ENCODE measurements at regions not wholly inside any gene's neighbourhood (a gene's known extent, or its start where the extent isn't known, plus 50 kb on each side); places are given as distances from the start of the nearest gene placed in this dataset.

DNA sequence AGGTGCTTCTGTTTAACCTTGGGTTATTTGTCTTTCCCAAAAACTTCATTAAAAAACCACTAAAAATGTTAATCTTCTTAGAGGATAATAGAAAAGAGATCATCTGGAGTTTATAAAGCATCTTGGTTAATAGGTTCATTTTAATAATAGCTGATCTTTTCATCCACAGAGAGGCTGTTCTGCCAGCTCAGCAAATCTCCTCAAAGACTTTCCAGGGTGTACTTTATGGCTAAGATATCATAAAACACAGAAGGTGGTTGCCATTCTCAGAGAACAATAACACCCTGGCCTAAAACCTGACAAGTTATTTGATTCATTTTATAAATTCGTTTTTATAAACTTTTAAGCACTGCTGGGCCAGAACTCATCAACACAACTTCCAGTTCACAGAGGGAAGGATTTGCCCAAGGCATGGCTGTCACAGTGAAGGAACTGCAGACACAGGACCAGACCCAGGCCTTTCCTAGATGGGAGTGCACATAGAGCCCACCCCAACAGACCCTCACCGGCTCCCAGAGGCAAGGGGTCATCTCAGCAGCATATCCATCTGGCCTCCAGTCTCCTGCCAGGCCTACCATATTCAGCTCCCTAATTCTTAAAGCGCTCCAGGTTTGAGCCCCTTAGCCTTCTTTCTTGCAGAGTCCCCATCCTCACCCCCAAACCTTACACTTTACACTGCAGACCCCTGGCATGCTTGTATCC lies 203.4 kb upstream of the RAB6C start:
- no peak for DNase-seq (ENCODE audit: low spot score)

GRCh38 chr2:129777146-129777545 lies 202.3 kb upstream of the RAB6C start:
- DNase-seq (ENCODE audit: low spot score), result no peak

DNA sequence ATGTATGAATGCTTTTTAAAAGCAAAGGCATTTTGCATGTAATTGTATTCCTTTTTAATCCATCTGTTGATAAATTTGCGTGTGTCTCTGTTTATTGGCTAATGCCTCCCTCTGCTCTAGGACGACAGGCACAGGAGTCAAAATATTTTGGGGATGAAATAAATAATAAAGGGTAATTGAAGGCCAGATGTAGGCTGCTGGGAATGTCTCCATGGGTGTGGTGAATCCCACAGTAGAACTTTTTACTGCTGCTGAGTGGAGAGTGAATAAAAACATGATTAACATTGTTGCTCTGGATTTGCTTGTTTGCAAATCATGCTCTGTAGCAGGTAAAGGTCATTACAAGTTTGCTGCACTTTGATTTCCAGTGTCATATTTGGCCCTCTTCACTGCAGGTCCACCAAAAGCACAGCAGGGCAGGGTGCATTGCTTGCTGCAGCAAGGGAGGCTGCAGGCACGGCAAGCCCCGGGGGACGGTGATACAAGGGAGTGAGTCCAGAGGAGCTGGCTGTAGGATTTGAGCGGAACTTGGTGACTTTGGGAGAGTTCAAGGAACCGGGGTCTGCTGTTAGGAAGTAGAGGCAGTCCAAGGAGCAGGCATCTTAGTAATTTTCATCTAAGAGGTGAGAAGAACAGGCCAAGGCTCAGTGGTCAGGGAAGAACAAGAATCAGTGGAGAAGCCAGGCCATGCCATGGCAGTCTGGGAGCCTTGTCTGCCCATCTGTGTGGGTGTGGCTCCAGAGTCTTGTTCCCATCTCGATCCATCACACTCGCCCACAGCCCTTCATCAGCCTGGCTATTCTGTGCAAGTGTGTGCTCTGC lies 201.5 kb upstream of the RAB6C start:
- DNase-seq (ENCODE audit: low spot score), result no peak

GRCh38 chr2:129778584-129778877 lies 200.9 kb upstream of the RAB6C start:
- DNase-seq (ENCODE audit: low spot score), result no peak

- no peak for DNase-seq (ENCODE audit: low spot score)
These were observed 199.7 kb upstream of the RAB6C start for GRCh38 chr2:129779783-129780182.

GRCh38 chr2:129780316-129781270 lies 198.9 kb upstream of the RAB6C start:
- DNase-seq (ENCODE audit: low spot score), result no peak

DNA sequence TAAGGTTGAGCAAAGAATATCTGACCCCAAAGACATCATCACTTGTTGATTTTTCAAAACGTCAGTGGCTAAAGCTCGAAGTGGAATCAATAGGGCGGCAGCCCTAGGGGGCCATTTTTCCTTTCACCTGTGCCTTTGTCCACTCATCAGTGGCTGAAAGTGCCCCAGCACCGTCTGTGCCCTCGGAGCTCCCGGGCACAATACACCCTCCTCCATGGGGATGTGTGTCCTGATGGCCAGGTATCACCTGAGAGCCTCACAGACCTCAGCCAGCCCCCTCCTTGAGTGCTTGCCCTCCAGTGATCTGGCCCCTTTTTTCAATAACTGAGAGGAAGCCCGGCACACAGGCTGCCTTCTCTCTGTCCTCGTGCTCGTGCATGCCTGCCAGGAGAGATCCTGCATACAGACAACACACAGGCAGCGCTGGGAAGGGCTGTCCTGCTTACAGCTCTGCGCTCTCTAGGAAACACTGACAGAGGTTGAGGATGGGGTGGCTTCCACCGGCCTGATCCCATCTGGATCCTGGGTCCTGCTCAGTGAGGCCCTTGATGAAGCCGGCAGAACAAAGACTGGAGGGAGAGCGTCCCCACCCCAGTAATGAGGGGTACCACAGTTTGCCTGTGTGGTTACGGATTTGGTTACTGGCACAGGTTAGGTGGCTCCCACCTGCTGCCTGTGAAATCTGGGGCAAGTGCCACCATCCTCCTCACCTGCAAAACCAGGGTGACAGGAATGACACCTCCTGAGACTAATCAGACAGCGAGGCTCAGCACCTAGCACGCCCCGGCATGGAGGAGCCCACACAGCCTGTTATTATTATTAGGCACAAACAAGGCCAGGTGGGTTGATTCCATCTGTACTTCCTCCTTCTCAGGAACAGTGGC lies 197.5 kb upstream of the RAB6C start:
- no peak for DNase-seq (ENCODE audit: low spot score)

- DNase-seq (ENCODE audit: low spot score), result no peak
These were observed 196.9 kb upstream of the RAB6C start for GRCh38 chr2:129782633-129782990.

- DNase-seq (ENCODE audit: low spot score), result no peak
These were observed 195.0 kb upstream of the RAB6C start for GRCh38 chr2:129784486-129784885.

DNA sequence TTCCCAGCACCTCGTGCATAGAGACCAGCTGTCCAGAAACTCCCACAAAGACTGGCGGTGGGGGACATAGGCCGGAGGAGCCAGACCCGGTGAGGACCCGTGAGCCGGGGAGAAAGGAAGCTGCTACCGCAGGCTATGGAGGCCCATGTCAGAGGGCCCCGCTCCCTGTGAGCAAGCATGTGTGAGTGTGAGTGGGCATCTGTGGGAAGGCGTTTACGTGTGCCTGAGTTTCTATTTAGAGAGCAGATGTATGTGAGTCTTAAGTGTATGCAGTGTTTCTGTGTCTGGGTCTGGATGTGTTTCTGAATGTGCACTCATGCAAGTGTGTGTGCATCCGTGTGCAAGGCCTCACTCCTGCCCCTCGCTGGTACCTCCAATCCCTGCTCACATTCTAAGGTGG lies 187.8 kb upstream of the RAB6C start:
- DNase-seq (ENCODE audit: low spot score), result no peak

GRCh38 chr2:129793431-129793902 lies 186.0 kb upstream of the RAB6C start:
- DNase-seq (ENCODE audit: low spot score), result no peak

DNA sequence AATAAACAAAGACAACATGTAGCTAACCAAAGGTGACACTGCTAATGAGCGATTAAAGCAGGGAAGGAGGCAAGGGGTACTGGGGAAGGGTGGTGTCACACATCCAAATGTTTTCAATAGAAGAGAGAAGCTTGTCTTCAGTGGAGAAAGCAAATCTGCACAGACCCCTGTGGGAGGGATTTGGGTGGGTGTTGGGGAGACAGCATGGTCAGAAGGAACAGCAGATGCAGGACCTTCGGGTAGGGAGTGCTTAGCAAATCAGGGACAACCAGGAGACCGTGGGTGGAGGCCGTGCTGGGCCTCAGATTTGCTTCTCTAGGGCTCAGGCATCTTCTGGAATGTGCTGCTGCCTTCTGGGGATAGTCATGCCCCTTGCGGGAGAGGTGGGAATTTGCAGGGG lies 185.3 kb upstream of the RAB6C start:
- DNase-seq (ENCODE audit: low spot score), result no peak

DNA sequence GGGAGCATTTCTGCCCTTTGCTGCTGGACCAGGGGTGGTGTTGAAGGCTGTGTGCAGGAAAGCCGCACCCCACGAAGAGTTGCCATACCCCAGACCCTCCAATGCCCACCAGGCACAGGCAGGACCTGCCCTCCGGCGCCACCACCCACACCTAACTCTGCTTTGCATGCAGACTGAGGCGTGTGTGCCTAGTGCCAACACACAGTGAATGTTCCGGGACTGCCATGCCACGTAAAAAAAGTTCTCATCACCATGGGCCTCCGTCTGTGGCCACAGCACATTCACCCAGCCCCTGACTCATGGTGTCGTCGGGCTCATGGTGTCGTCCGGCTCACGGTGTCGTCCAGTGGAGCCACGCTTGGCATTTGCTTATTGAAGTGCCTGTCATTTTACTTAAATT lies 184.9 kb upstream of the RAB6C start:
- no peak for DNase-seq (ENCODE audit: low spot score)

DNA sequence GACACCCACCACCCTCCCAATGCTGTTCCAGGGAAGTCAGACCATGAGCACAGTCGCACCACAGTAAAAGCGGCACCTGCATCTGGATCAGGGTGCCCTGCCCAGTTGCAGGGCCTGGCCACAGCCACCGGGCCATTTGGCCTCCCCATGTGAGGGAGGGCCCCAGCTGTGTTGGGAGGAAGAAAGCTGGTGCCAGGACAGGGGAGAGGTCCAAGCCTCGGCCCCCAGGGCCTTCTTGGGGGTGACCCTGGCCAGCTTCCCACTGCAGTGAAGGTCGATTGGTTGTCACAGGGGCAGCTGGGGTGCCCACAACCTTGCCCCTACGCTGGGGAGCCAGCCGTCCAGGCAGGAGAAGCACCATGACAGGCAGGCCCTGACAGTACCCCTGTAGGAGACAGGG lies 183.2 kb upstream of the RAB6C start:
- DNase-seq (ENCODE audit: low spot score), result no peak

- no peak for DNase-seq (ENCODE audit: low spot score)
These were observed 182.5 kb upstream of the RAB6C start for GRCh38 chr2:129796801-129797488.

DNA sequence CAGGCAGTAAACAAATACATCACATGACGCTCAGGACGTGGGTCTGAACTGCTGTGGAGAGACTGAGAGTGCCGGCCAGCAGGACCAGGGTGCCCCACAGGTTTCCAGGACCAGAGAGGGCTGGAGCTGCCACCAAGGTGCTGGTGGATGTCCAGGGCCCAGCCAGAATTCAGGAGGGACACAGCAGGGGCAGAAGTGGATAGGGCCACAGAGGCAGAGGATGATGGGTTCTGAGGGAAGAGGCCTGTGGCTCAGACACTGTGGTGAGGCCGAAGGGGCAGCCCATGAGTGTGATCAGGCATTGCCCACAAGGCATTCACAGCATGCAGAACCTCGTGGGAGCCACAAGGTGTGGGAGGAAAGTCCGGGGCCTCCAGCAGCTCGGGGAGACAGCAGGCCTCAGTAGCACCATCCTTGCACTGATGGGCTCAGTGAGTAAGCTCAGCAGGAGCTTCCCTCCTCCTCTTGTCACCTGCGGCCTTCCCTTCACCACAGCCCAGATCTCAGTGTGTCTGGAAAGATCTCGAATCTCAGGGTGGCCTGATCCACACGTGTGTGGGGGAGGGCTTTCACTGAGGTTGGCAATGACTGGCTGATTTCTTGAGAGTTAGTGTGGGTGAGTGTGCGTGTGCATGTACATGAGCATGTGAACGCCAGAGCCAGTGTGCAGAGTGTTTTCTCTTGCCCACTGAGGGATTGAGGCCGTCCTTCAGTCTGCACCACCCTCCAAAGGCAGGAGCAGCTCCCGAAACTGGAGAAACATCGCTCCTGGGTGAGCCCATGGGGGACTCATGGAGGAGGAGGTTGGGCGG lies 181.8 kb upstream of the RAB6C start:
- DNase-seq (ENCODE audit: low spot score), result no peak

- no peak for DNase-seq (ENCODE audit: low spot score)
These were observed 181.2 kb upstream of the RAB6C start for GRCh38 chr2:129798301-129798581.

DNA sequence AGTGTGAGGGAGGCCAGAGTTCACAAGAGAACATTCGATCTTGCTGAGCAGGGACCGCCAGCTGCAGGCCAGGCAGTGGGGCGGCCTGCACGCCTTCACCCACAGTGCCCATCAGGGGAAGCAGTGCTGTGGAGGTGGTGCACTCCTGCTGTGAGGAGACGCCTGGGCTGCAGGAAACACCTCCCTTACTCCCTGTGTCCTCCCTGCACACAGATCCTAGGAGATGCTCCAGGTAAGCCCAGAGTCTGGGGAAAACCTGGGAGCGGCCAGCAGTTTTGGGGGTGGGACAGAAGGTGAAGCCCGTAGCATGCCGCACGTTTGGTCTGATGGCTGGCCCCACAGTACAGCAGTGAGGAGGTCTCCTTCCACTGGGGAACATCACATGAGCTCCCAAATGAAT lies 180.8 kb upstream of the RAB6C start:
- no peak for DNase-seq (ENCODE audit: low spot score)

DNA sequence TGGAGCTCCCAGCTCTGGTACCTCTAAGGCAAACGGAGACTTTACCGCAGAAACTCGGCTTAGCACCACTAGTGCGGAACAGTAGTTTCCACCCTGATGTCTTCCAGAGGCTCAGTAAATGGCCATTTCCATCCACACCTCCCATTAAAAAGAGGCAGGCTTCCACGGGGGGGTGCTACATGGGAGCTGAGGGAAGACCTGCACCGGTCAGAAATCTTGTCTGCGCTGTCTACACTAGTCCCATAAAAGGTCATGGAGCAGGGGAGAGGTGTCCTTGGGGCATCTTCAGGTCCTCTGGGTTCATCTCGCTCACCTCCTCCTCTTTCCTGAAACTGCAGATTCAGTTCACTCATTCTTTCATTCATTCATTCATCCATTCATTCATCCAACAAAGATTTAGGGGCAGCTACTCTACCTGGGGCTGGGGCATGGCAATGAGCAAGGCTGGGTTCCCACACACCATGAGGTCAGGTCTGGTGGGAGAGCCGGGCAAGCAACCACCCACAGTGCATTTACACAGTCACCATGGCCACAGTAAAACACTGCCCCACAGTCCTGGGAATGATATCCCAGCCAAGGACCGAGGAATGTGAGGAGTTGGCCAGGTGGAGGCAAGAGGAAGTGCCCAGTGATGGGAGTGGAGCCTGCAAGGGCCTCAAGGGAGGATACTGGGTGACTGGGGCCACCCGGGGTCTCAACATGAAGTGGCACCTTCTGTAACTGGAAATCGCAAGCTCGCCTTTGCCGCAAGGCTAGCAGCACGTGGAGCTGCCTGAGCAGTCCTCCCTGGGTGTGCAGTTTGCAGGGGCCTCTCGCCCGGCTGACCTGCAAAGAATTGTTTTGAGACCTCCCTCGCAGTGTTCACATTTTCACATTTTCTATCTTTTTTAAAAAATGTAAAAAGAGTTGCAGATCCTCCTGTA lies 180.2 kb upstream of the RAB6C start:
- no peak for DNase-seq (ENCODE audit: low spot score)
